Superior temporal gyrus (tissue), 1 donor: ENCODE measurements at regions not wholly inside any gene's neighbourhood (a gene's known extent, or its start where the extent isn't known, plus 50 kb on each side); places are given as distances from the start of the nearest gene placed in this dataset.
A peak's percentile ranks its signal among the peaks of the same experiment; 100 is the strongest.
"Not testable (repeated sequence)": the region's sequence is repeated elsewhere in the genome, so short reads cannot be mapped to it uniquely, and the experiment has no call there.

Source experiments
- DNase-seq: peaks from one replicate; pipeline ENCODE4 v3.0.0-alpha.2; 2016; ENCODE audit errors: extremely low spot score

GRCh38 chr20:52008874-52009273 is 182.7 kb downstream of the ZFP64 start:
- DNase-seq, result no peak

GRCh38 chr20:52004715-52005114 is 186.9 kb downstream of the ZFP64 start:
- peak; percentile 34 for DNase-seq

DNA sequence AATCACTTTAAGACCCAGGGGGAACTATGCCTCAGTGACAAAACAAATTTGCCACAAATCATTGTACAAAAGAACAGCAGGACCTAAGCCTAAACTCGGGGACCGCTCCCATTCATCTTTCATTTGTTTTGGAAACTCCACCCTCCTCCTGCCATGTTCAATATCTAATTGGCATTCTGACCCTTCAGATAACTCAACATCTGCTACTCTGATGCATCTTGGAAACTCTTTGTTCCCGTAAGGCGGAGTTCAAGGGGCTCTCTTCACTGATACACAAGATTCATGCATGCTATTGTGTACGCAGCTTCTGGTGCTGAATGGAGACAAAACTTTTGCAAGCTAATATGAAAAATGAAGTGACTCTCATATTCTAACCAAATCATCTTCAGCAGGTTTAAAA is 187.6 kb downstream of the ZFP64 start:
- DNase-seq, result no peak

DNA sequence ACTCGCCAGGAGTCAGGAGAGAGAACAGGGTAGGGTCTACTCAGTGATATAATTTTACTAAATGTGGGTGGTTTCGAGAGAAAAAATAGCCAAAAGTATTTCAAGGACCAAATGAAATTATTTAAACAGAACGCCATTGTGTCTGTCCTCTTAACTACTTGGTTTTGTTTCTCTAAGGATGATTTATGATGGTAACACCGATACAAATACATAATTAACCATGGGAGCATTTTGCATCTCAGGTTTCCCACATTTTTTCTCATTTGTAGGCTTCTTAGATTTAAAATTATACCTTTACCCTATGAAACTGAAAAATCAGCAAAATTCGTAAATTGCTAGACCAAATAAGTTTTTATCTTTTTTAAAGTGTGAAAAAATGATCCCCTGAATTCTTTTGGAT is 188.2 kb downstream of the ZFP64 start:
- DNase-seq, result no peak

GRCh38 chr20:52001999-52002666 is 189.4 kb downstream of the ZFP64 start:
- no peak for DNase-seq

DNA sequence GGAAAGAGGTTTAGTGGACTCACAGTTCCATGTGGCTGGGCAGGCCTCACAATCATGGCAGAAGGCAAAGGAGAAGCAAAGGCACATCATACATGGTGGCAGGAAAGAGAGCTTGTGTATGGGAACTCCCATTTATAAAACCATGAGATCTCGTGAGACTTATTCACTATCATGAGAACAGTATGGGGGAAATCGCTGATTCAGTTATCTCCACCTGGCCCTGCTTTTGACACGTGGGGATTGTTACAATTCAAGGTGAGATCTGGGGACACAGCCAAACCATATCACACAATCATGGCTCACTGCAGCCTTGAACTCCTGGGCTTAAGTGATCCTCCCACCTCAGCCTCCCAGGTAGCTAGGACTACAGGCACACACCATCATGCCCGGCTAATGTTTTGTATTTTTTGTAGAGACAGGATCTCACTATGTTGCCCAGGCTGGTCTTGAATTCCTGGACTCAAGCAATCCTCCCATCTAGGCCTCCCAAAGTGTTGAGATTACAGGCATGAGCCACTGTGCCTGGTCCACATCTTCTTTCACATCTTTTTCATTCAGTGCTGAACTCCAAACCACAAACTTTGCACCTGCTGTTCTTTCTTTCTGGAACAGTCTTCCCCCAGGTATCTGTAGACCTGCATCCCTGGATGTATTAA is 194.2 kb downstream of the ZFP64 start:
- not testable (repeated sequence) for DNase-seq

DNA sequence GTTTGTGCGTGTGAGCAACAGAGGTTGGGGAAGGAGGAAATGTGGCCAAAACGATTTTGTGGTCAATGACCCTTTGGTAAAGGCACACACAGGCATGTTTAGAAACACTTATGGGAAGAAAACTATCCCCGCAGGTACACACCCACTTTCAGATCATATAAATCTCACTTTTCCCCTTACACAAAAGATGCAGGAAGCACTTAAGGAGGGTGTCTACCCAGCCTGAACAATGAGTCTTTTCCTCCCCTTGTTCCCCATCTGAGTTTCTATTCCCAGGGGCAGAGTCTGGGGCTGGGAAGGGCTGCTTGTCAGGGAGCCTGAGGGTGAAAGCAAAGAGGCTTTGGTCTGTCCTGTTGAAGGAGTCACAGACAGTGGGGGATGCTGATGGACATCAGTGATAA is 193.2 kb upstream of the SALL4 start:
- no peak for DNase-seq

DNA sequence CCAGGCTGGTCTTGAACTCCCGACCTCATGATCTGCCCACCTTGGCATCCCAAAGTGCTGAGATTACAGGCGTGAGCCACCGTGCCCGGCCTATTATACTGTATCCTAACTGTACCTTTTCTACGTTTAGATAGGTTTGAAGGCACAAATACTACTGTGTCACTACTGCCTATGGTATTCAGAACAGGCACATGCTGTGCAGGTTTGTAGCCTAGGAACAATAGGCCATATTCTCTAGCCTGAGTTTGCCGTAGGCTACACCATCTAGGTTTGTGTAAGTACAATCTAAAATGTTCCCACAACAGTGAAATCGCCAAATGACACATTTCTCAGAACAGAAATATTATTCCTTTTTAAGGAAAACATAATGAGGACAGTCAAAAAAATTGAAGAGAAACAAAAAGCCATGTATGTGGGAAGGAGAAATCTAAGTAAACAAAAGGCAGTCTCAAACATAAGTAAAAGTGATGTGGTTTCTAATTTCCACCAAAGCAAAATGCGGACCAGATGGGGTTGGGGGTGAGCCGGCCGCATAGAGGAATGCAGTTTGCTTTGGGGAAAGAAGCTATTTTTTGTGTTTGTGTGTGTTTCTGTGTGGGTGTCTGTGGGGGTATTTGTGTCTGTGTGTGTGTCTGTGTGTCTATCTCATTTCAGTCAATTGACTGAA is 192.6 kb upstream of the SALL4 start:
- DNase-seq, result no peak

DNA sequence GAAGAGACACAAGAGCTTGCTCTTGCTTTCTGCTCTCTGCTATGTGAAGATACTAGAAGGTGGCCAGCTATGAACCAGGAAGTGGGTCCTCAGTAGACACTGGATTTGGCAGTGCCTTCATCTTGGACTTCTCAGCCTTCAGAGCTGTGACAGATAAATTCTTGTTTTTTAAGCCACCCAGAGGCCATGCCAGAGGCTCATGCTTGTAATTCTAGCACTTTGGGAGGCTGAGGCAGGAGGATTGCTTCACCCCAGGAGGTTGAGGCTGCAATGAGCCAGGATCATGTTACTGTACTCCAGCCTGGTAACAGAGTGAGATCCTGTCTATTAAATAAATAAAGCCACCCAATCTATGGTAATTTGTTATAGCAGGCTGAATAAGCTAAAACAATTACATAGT is 185.5 kb upstream of the SALL4 start:
- no peak for DNase-seq

GRCh38 chr20:51985013-51985415 is 182.7 kb upstream of the SALL4 start:
- DNase-seq, result no peak

- no peak for DNase-seq
Measured at GRCh38 chr20:51980277-51980676, 178.0 kb upstream of the SALL4 start.

DNA sequence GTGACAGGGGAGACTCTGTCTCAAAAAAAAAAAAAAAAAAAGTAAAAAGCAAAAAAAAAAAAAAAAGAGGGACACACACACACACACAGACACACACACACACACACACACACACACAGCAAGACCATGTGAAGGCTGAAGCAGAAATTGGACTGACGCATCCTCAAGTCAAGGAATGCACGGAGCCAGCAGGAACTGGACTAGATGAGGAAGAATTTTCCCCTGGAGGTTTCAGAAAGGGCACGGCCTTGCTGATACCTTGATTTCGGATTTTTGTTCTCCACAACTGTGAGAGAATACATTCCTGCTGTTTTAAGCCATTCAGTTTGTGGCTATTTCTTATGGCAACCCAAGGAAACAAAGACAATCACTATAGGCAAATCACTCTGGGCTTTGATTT is 176.9 kb upstream of the SALL4 start:
- no peak for DNase-seq

DNA sequence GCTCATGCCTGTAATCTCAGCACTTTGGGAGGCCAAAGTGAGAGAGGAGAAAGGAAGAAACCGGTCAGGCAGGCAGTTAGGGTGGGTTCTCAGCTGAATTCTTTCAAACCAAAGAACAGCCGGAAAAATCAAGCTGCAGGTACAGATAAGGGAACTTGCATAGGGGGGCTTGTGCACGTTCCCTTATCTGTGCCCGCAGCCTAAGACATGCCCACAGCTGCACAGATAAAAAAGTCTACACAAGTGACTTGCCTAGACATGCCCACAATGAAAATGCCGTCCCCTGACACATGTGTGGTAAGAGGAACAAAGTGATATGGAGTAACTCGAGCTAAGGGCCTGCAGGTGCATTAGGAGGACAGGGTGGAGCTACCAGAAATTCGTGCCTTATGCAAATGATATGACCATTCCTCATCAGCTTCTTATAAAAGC is 175.8 kb upstream of the SALL4 start:
- no peak for DNase-seq

DNA sequence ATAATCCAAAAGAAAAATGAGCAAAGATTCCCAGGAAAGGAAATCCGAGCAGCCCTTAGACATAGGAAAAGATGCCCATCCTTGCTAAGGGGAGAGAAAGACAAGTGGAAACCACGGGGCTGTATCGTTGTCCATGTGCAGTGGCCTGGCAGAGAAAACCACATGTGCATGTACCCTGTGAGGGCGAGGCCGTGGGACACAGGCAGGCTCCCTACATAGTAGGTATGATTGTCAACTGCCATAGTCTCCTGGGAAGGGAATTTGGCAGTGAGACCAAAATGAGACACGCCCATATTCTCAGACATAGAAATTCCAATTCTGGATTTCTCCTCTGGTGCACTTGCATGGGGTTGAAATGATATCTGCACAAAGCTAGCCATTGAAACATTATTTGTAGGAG is 169.7 kb upstream of the SALL4 start:
- no peak for DNase-seq

GRCh38 chr20:51970858-51971257 is 168.5 kb upstream of the SALL4 start:
- DNase-seq, result no peak

DNA sequence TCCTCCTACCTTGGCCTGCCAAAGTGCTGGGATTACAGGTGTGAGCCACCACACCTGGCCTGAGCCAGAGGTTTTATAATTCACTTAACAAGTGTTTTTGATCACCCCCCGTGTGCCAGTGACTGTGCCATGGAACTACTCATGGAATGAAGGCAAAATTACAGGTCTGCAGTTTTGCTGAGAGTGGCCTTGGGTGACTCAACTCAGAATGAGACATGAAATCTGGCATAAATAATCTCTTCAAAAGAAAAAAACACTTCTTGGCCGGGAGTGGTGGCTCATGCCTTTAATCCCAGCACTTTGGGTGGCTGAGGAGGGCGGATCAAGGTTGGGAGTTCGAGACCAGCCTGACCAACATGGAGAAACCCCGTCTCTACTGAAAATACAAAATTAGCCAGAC is 166.9 kb upstream of the SALL4 start:
- DNase-seq, result no peak

DNA sequence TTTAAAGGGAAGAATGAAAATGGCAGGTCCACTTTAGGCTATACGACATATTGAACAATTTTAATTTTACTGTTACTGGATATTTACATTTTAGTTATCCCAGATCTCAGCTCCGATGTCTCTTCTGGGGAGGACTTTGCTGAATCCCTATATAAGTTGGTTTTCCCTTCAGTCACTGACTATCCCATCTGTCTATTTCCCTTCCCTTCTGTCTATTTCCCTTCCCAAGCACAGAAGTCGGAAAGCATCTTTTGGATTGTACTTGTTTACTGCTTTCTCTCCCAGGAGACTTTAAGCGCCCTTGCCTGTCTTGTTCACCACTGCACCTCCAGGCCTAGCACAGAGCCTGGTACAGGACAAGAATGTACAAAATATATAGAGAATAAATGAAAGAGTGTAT is 165.8 kb upstream of the SALL4 start:
- no peak for DNase-seq

- DNase-seq, result peak; percentile 74
Measured at GRCh38 chr20:51966296-51966971, 164.1 kb upstream of the SALL4 start.

DNA sequence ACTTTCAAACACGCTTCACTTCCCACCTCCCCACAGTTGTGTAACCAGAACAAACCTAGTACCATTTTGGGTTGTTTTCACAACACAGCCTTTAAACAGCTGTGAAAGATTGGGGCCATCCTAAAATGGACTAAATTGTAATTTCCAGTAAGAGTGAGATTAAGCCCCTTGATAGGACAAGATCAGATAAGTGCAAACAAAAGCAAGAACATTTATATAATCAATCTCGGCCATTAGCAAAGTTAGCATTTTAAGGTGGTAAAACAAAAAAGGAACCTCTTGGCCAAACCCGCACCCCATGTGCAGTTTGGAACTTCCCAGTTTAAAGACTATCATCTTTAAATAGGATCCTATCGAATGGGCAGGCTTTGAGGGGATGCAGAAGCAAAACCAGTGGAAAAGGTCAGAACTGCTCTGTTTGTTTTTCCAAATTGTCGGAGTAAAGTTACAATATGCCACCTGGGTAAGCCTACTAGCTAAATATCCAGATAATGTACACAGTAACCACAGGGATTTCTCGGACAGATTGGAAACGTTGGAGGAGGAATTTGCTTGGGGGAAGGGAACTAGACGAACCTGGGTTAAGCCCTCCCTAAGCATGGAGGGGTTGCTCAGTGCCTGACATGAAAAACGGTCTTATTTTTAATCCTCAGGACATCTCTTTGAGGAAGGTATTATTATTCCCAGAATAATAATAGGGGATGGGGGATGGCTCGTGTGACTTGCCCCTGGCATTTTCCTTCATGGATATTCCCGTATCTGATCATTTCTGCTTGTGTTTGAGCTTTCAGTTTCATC is 159.8 kb upstream of the SALL4 start:
- no peak for DNase-seq

GRCh38 chr20:51960047-51960675 is 157.8 kb upstream of the SALL4 start:
- no peak for DNase-seq

DNA sequence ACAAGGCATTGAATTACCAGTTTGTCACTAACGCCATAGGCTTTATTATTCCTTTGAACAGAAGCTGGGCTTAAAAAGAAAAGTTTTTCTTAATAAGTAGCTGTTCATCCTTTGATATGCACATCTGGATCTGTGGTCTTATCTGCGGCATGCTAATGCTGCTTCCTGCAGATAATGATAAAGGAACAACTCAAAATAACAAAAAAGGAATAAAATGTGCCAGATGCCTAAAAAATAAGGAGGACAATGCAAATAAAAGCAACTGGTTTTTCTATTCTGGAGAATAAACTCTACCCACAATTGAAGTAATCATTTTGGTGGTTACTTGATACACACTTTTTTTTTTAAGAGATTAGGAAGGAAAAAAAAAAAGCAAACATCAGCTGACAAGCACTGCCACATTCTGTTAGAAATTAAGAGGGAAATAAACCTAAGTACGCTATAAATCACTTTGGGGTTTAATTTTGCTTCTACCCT is 156.8 kb upstream of the SALL4 start:
- DNase-seq, result no peak
